ENCODE measurements at regions not wholly inside any gene's neighbourhood (a gene's known extent, or its start where the extent isn't known, plus 50 kb on each side); places are given as distances from the start of the nearest gene placed in this dataset.

DNA sequence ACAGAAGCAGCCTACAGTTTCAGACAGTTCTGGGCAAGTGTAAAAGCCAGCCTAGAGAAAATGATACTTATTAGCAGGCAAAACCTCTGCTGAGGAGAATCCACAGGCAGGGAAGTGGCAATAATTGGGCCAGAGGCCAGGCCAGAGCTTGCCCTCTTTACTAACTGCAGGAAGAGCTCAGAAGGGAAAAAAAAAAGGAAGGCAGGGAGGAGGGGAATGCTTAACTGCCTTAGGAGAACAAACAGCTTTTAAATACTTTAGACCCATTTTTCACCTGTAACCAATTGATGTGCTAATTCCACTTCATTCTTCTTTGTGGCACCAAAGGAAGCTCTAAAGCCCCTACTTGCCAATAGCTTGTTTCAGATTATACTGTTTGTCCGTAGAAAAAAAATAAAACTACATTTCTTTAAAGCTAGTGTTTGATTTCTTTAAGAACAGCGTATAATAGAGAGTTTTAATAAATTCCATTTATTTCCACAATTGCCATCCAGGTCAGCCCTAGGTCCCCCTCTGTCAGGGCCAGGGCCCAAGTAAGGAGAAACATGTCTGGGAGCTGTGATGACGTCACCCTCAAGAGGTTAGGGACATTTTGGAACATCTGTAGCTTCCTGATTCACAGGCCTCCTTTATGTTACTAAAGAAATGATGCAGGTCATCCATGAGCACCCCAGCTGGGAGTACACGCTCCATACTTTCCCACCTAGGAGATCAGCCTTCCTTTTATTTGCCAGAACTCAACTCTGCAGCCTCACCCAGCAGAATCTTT, 384.3 kb downstream of the CDC5L start:
- DNase-seq = no peak

DNA sequence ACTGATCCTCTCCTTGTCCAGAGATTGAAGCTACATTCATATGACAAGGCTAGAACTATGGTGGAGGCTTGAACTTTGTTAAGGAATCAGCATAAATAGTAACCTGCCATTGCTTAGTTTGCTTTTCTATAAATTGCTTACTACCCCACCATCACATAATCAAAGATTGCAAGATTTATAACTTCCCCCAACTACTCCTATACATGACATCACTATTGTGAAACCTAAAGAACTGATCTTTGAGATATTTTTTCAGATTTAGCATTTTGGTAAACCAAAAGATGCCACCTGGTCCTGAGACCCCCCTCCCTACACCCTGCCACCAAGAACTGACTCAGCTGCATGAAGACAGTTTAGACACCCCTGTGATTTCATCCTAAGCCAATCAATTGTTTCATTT, 385.3 kb downstream of the CDC5L start:
- DNase-seq = no peak

DNA sequence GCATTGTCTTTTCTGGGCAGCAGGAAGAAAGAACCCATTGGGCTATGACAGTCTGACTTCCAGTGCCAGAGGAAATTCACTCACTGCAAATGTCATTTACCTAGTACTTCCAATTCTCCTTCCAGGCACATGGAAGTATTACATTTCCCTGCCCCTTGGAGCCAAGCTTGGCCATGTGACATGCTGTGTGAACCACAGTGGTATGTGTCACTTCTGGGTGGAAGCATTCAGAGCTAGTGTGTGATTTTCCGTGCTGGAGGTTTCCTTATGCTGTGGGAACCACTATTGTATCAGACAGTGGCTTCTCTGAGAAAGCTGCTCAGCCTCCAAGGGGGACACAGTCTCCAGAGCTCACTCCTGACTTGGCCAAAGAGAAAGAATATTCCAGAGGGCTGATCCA, 387.6 kb downstream of the CDC5L start:
- DNase-seq = no peak

DNA sequence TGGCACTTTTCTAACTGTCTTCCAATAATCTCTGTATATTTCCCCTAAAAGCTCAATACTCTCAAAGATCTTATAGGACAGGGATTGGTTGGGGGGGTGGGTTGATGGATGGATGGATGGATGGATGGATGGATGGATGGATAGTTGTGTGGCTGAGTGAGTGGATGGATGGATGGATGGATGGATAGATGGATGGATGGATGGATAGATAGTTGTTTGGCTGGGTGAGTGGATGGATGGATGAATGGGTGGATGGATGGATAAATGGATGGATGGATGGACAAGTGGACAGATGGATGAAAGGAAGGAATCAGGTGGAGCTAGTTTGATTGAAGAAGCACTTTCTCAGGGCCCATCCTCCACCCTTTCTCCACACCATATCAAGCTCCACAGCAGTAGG, 388.8 kb downstream of the CDC5L start:
- DNase-seq = no peak

DNA sequence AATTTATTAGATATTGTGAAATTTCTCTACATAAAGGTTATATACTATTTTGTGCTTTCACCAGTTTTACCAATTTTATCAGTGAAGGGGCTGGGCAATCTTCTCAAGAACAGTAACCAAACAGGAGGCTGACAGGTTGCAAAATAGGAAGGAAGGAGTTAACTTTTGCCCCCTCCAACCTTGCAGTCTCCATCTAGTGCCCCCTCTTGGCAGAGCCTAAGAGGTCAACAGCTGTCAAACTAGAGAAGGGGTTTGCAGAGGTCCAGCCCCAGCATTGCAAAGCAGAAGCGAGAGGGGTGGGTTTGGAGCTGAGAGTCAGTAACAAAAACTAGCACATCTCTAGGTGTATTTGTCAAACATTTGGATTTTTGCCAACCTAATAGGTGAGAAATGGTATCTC, 391.0 kb downstream of the CDC5L start:
- no peak for DNase-seq

Measured in retina (tissue), 1 donor.